DND-41 (cell line): ENCODE measurements at regions not wholly inside any gene's neighbourhood (a gene's known extent, or its start where the extent isn't known, plus 50 kb on each side); places are given as distances from the start of the nearest gene placed in this dataset.
"Not testable (repeated sequence)": the region's sequence is repeated elsewhere in the genome, so short reads cannot be mapped to it uniquely, and the experiment has no call there.

Experiments
- ATAC-seq: fragments of 200-7000 bp; cut with Tn5 transposase; 3 replicates; pipeline ENCODE4 v1.9.1; 2021; ENCODE audit warnings: low read depth; ENCODE audit not compliant: insufficient read depth
- DNase-seq: peaks from one replicate; pipeline ENCODE4 v3.0.0-alpha.2; 2020
- H2AFZ ChIP-seq: 2 replicates; pipeline ENCODE4 v1.6.0; 2012; ENCODE audit warnings: low read depth, low read length
- H3K27ac ChIP-seq: 2 replicates; pipeline ENCODE4 v1.5.1; 2012; ENCODE audit warnings: low read length, inconsistent platforms
- H3K27me3 ChIP-seq: fragments of 200-600 bp; sonication (generic); 2 replicates; pipeline ENCODE4 v1.6.0; 2012; ENCODE audit warnings: low read length, mild to moderate bottlenecking, inconsistent platforms; ENCODE audit not compliant: insufficient read depth, poor library complexity
- H3K36me3 ChIP-seq: 2 replicates; pipeline ENCODE4 v1.5.1; 2012; ENCODE audit warnings: low read length, inconsistent platforms; ENCODE audit not compliant: insufficient read depth
- H3K4me1 ChIP-seq: 2 replicates; pipeline ENCODE4 v1.5.1; 2012; ENCODE audit warnings: mild to moderate bottlenecking, low read length; ENCODE audit not compliant: insufficient read depth
- H3K4me2 ChIP-seq: 2 replicates; pipeline ENCODE4 v1.6.0; 2012; ENCODE audit warnings: mild to moderate bottlenecking, moderate library complexity, low read length, inconsistent platforms; ENCODE audit not compliant: insufficient read depth
- H3K4me3 ChIP-seq, 2 experiments: fragments of 200-600 bp in 1 of 2; shearing (Covaris generic) in 1 of 2; 2 replicates each; pipeline ENCODE4 v1.5.1; 2012 to 2016; ENCODE audit warnings: inconsistent platforms in 2 of 2, low read length in 2 of 2, mild to moderate bottlenecking in 2 of 2, low read depth in 1 of 2, moderate library complexity in 1 of 2
- H3K79me2 ChIP-seq: 2 replicates; pipeline ENCODE4 v1.6.0; 2012; ENCODE audit warnings: low read length, inconsistent platforms; ENCODE audit not compliant: insufficient read depth
- H3K9ac ChIP-seq: 2 replicates; pipeline ENCODE4 v1.6.0; 2012; ENCODE audit warnings: low read depth, mild to moderate bottlenecking, inconsistent platforms, low read length, moderate library complexity
- H3K9me3 ChIP-seq: 2 replicates; pipeline ENCODE4 v1.5.1; 2012; ENCODE audit warnings: low read length, moderate library complexity, mild to moderate bottlenecking, inconsistent platforms; ENCODE audit not compliant: insufficient read depth, severe bottlenecking
- H4K20me1 ChIP-seq: 2 replicates; pipeline ENCODE4 v1.6.0; 2012; ENCODE audit warnings: low read length; ENCODE audit not compliant: insufficient read depth
- CTCF ChIP-seq: IDR thresholded peaks from 2 replicates; pipeline ENCODE4 v1.5.1; 2012; ENCODE audit warnings: borderline replicate concordance, low read length, moderate library complexity, mild to moderate bottlenecking; ENCODE audit not compliant: poor library complexity, severe bottlenecking; ENCODE audit errors: extremely low read depth
- EZH2 ChIP-seq: IDR thresholded peaks from 3 replicates; pipeline ENCODE4 v1.6.1; 2012; ENCODE audit warnings: borderline replicate concordance, low read depth, mild to moderate bottlenecking, moderate library complexity, low read length, inconsistent platforms; ENCODE audit not compliant: severe bottlenecking

- no peak for TF ChIP-seq EZH2
- TF ChIP-seq CTCF: no peak
- Histone ChIP-seq H2AFZ (no peak overlapping the region), H3K4me3 (no peak overlapping the region), H3K27me3 (no peaks in the 10 kb centered on the region), H4K20me1 (no peaks in the 10 kb centered on the region), H3K9me3 (peaks cover 2% of the 10 kb centered on the region), H3K4me1 (no peaks in the 10 kb centered on the region), H3K79me2 (no peaks in the 10 kb centered on the region), H3K4me2 (no peak overlapping the region), H3K27ac (no peak overlapping the region), H3K9ac (no peak overlapping the region), H3K36me3 (no peaks in the 10 kb centered on the region)
- ATAC-seq (no peak), DNase-seq (no peak)
These were observed 170.8 kb upstream of the DGKB start for GRCh38 chr7:15073301-15073700.

DNA sequence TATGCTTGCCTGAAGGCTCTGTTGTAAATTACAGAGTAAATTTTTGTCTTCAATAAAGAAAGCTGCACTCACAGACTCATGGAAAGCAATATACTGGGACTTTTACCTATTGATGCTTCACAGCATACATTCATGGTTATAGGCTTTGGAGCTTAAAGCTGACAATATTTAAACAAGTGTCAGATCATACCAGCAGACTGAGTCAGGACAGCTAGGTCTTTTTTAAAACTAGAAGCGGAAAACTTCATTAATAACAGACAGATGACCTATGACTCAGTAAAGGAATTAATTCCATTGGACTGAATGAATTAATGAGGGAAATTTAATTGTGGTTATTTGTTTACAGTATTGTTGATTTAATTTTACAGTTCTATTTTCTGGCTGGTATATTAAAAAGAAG lies 165.8 kb upstream of the DGKB start:
- no peak for DNase-seq
- Histone ChIP-seq H3K27ac (no peak overlapping the region), H3K4me3 (no peak overlapping the region), H3K36me3 (no peaks in the 10 kb centered on the region), H3K4me1 (no peaks in the 10 kb centered on the region), H3K27me3 (no peaks in the 10 kb centered on the region), H3K9ac (no peak overlapping the region), H4K20me1 (no peaks in the 10 kb centered on the region), H3K9me3 (peaks cover 2% of the 10 kb centered on the region), H3K79me2 (no peaks in the 10 kb centered on the region), H3K4me2 (no peak overlapping the region), H2AFZ (no peak overlapping the region)
- TF ChIP-seq EZH2: no peak
- ATAC-seq: no peak

DNA sequence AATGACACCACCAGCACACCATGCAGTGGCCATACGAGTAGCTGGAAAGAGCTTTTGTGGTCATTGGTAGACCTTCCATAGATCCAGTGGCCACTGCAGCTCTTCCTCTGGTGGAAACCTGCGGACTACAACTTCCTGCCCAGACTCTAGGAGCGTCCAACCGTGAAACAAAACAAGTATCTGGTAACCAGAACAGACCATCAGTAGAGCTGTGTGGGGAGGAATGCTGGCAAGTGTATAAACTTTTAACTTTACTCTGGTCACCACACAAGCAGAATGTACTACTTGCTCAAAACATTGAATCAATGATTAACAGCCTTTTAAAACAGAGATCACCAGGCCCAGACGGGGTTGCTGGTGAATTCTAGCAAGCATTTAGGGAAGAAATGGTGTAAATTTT lies 154.7 kb upstream of the DGKB start:
- TF ChIP-seq EZH2 (no peak), CTCF (no peak)
- Histone ChIP-seq H3K79me2 (no peaks in the 10 kb centered on the region), H3K9me3 (no peaks in the 10 kb centered on the region), H3K4me3 (no peak overlapping the region), H3K4me2 (no peak overlapping the region), H2AFZ (no peak overlapping the region), H3K4me1 (no peaks in the 10 kb centered on the region), H3K27me3 (no peaks in the 10 kb centered on the region), H3K27ac (no peak overlapping the region), H4K20me1 (no peaks in the 10 kb centered on the region), H3K36me3 (no peaks in the 10 kb centered on the region), H3K9ac (no peak overlapping the region)
- DNase-seq (no peak), ATAC-seq (no peak)

DNA sequence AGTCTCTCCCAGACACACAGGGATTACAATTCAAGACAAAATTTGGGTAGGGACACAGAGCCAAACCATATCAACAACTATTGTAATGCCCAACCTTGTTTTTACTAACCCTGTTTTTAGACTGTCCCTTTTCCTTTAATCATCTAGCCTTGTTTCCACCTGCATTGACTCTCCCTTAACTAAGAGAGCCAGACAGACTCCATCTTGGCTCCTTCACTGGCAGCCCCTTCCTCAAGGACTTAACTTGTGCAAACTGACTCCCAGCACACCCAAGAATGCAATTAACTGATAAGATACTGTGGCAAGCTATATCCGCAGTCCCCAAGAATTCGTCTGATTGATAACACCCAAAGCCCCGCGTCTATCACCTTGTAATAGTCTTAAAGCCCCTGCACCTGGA lies 151.8 kb upstream of the DGKB start:
- not testable (repeated sequence) for H3K4me1 ChIP-seq, ATAC-seq, H2AFZ ChIP-seq, H3K27ac ChIP-seq, H3K27me3 ChIP-seq, H3K4me3 ChIP-seq, H3K9ac ChIP-seq, DNase-seq, H3K79me2 ChIP-seq, H3K9me3 ChIP-seq, H3K36me3 ChIP-seq, H4K20me1 ChIP-seq, H3K4me2 ChIP-seq
